ENCODE measurements at regions not wholly inside any gene's neighbourhood (a gene's known extent, or its start where the extent isn't known, plus 50 kb on each side); places are given as distances from the start of the nearest gene placed in this dataset.

DNA sequence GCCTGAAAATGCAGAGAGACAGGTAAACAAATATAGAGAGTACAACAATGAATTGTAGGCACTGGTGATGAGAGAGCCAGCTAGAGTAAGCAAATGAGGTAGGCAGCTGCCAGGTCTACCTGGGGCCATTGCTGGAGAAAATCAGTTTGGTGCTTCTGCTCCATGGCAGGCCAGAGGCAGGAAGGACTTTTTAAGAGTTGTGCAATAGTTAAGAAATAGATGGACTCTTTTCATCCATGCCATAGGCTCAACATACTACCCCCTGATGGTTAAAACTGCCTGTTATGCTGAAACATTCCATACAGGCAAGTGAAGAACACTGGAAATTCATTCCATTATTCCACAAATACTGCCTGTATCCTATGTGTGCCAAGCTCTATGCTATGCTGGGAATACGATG, 86.5 kb upstream of the CCDC112 start:
- TF ChIP-seq, protein P1, sequence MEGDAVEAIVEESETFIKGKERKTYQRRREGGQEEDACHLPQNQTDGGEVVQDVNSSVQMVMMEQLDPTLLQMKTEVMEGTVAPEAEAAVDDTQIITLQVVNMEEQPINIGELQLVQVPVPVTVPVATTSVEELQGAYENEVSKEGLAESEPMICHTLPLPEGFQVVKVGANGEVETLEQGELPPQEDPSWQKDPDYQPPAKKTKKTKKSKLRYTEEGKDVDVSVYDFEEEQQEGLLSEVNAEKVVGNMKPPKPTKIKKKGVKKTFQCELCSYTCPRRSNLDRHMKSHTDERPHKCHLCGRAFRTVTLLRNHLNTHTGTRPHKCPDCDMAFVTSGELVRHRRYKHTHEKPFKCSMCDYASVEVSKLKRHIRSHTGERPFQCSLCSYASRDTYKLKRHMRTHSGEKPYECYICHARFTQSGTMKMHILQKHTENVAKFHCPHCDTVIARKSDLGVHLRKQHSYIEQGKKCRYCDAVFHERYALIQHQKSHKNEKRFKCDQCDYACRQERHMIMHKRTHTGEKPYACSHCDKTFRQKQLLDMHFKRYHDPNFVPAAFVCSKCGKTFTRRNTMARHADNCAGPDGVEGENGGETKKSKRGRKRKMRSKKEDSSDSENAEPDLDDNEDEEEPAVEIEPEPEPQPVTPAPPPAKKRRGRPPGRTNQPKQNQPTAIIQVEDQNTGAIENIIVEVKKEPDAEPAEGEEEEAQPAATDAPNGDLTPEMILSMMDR (conservative IDR thresholded peaks at IDR 0.05; ENCODE audit: low read length), result no peak
- no peak for TF ChIP-seq EZH2phosphoT487 (IDR thresholded peaks at IDR 0.05; ENCODE audit: borderline replicate concordance, low read depth, low read length)
